ENCODE measurements at regions not wholly inside any gene's neighbourhood (a gene's known extent, or its start where the extent isn't known, plus 50 kb on each side); places are given as distances from the start of the nearest gene placed in this dataset.
"Not testable (repeated sequence)": the region's sequence is repeated elsewhere in the genome, so short reads cannot be mapped to it uniquely, and the experiment has no call there.

GRCh38 chr7:32680259-32681173 lies 185.2 kb downstream of the AVL9 start:
- DNase-seq: no peak

DNA sequence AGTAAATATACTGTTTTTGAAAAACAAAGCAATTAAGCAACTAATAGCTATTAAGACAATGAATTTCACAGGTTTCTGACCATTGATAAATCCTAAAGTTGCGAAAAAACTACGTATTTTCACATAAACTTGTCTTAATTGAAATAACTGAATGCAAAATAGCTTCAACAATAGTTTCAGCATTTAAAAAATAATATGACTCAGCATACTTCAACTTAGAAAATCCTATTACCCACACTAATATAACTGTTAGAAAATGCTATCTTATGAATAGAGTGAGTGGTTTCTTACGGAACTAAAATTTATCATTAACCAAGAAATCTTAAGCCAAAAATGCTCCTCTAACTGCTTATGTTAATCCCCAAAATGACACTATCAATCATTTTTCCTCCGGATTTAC lies 183.9 kb downstream of the AVL9 start:
- DNase-seq: no peak

DNA sequence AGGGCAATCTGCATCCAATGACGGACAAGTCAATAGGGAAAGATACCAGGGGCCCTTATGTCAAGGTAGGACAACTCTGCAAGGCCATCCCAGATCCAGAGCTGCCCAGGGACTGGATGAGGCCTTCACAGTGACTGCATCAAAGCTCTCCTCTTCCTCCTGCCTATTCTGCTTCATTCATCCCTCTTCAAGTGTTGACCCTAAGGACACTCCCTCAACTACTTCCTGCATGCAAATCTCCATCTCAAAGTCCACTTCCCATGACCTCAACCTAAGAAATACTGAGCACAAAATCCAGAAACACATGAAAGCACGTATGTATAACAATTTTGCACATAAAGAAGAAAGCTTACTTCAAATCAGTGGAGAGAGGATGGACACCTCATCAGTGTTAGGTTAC lies 182.3 kb downstream of the AVL9 start:
- DNase-seq: no peak

- no peak for DNase-seq
Observed at GRCh38 chr7:32676249-32676941, 181.1 kb downstream of the AVL9 start.

GRCh38 chr7:32673275-32673983 lies 178.1 kb downstream of the AVL9 start:
- DNase-seq: no peak

GRCh38 chr7:32670110-32671025 lies 175.1 kb downstream of the AVL9 start:
- no peak for DNase-seq

DNA sequence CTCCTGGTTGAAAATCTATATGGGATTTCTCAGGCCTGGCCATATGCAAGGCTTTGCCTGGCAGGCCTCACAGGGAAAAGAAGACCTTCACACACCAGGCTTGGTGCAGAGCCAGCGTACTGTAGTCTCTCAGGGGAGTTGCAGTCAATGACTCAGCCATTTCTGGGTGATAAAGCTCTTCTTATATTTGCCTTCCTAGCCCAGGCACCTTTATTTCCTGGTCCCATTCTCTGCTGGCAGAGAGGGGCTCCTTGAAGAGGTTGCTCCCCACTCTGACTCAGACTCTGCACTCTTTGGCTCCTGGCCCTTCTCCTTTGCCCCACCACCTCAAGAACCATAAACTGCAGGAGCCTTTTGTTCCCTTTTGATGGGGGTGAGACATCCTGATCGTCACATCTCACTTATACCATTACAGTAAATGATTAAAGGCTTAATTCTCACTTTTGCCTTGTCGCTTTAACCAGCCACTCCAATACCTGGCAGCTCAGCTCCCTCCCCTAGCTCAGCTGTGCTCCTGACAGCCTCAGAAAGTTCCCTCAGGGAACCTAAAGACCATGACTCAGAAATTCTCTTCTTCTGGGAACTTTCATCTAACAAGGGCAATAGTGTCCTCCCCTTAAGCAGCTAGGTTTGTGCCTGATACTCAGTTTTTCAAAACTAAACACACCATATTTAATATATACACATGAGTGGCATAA lies 174.0 kb downstream of the AVL9 start:
- DNase-seq: not testable (repeated sequence)

- DNase-seq: not testable (repeated sequence)
Observed at GRCh38 chr7:32668387-32669097, 173.3 kb downstream of the AVL9 start.

DNA sequence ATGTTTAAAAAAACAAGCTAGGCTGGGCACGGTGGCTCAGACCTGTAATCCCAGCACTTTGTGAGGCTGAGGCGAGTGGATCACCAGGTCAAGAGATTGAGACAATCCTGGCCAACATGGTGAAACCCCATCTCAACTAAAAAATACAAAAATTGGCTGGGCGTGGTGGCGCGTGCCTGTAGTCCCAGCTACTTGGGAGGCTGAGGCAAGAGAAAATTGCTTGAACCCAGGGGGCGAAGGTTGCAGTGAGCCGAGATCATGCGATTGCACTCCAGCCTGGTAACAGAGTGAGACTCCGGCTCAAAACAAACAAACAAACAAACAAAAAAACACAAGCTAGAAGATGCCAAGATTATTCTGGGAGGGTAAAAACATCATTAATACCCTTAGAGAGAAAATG lies 172.3 kb downstream of the AVL9 start:
- DNase-seq: not testable (repeated sequence)

DNA sequence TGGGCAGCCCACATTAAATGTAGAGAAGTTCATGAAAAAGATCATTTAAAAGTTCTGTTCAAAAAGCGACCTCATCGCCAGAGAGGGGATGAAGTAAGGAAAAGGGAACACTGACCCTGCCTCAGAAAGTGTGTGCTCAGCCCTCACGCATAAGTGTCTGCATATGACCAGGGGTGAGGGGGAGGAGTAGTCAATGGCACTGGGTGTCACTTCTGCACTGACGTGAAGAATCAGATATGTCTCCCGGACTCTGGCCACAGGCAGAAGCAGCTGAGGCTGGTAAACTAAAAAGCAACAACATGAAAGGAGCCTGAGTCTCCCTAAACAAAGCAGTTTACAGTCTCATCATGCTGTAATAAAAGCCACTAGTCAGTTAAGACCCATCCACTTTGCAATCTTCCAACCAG lies 168.5 kb downstream of the AVL9 start:
- DNase-seq: not testable (repeated sequence)

DNA sequence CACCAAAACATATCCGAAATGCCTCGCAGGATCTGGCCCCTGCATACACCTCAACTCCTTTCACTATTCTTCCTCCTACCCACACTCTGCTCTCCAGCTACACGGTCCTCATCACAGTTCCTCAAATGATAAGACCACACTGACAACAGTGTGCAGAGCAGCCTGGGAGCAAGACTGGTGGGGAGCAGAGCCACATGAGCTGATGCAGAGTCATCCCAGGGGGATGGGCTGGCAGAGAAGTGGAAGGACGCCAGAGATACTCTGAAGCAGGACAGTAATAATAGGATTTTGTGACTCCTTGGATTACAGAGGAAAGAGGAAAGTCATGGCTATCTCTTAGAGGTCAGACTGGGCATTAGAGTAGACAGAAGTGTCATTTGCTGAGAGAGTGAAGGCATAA lies 167.2 kb downstream of the AVL9 start:
- not testable (repeated sequence) for DNase-seq

DNA sequence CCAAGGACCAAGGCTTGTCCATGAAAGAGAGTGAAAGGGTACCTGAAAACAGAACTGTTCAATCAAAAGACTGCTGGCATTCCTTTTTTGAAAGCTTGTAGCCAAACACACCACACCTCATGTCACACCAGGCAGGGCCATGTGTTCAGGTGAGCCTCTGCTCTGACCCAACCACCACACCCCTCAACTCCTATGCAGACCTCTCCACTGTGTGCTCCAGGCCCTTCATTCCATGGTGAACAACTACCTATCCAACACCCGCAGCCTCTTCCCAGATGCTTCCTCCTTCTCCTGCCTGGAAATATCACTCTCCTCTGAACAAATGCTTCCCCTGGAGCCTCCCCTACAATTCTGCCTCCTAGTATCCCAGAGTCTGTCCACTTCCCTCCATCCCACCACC lies 166.6 kb downstream of the AVL9 start:
- no peak for DNase-seq

GRCh38 chr7:32661501-32661900 lies 166.2 kb downstream of the AVL9 start:
- no peak for DNase-seq

DNA sequence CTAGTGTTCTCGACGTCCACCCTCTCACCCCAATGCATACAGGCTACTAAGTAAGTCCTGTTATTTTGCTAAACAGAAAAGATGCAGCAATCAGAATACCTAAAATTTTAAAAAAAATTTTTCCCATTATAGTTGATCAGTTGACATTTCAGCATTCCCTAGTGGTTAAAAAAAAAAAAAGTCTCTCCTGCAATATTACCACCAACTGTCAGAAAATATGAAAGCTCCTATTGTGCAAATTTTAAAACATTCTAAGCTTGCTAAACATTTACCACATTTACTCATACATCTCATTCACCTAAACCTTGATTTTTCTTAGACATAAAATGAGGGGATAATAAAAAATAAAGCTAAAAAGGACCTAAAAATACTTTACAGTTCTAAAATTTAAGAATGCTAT lies 165.6 kb downstream of the AVL9 start:
- DNase-seq: no peak

DNA sequence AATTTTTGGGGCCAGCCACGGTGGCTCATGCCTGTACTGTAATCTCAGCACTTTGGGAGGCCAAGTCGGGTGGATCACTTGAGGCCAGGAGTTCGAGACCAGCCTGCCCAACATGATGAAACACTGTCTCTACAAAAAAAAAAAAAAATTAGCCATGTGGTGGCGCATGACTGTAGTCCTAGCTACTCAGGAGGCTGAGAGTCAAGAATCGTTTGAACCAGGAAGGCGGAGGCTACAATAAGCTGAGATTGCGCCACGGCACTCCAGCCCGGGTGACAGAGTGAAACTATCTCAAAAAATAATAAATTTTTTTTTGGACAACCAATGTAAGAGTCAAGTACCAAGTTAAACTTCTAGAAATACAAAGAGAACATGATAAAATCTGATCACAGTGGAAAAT lies 164.6 kb downstream of the AVL9 start:
- no peak for DNase-seq

GRCh38 chr7:32658467-32658869 lies 163.2 kb downstream of the AVL9 start:
- DNase-seq: no peak

DNA sequence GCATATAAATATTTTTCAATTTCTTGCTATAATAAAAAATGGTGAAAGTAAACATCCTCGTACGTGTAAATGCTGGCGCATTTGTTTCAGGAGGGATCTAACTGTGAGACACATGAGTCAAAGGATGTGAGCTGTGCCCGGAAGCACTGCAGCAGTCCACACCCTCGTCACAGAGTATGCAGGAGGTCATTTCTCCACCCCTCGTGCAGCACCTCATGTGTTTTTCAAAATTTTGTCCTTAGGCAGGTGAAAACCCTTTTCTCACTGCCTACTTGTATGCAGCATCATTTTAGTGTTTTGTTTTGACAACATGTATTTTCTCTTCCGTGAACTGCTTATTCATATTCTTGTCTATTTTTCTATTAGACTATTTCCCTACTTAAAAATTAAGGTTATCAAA lies 162.7 kb downstream of the AVL9 start:
- no peak for DNase-seq

DNA sequence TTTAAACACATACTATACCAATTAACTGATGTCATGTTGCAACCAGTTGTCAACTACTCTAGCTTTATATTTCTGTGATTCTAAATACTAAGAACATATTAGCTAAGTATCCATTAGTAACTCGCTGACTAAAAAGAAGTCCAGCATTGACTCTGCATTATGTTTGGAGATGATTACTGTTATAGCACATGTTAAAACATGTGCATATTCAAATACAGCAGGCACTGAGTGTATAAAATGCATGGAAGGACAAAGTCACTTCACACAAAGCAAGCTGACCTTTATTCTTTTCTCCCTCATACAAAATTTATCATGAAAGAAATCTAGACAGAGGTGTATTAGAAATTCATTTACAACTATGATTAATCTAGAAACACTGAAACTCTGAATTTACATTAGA lies 159.3 kb downstream of the AVL9 start:
- DNase-seq: not testable (repeated sequence)

- DNase-seq: not testable (repeated sequence)
Observed at GRCh38 chr7:32650356-32650755, 155.1 kb downstream of the AVL9 start.

- DNase-seq: no peak
Observed at GRCh38 chr7:32648408-32649156, 153.3 kb downstream of the AVL9 start.
